Liver (tissue), 7 donors: ENCODE measurements at regions not wholly inside any gene's neighbourhood (a gene's known extent, or its start where the extent isn't known, plus 50 kb on each side); places are given as distances from the start of the nearest gene placed in this dataset.

Source experiments
- DNase-seq: peaks from one replicate; pipeline ENCODE4 v3.0.0-alpha.2; 2017; ENCODE audit warnings: low spot score
- H3K27ac ChIP-seq, 2 donors: one replicate each; pipeline ENCODE4 v1.7.0; 2013; ENCODE audit warnings: inconsistent platforms in 2 of 2, low read length in 2 of 2, control low read depth in 1 of 2, low read depth in 1 of 2, mild to moderate bottlenecking in 1 of 2
- H3K27me3 ChIP-seq, 4 donors: one replicate each; pipeline versions ENCODE4 v1.6.1 to v1.7.0; 2013; ENCODE audit warnings: low read length in 3 of 4, inconsistent platforms in 1 of 4, mild to moderate bottlenecking in 1 of 4, moderate library complexity in 1 of 4; ENCODE audit not compliant: control insufficient read depth in 4 of 4, insufficient read depth in 4 of 4
- H3K36me3 ChIP-seq, 4 donors: one replicate each; pipeline versions ENCODE4 v1.6.1 to v1.7.0; 2013; ENCODE audit warnings: low read length in 3 of 4, mild to moderate bottlenecking in 3 of 4, low read depth in 1 of 4, moderate library complexity in 1 of 4; ENCODE audit not compliant: control insufficient read depth in 4 of 4, insufficient read depth in 3 of 4
- H3K4me1 ChIP-seq, 4 donors: one replicate each; pipeline versions ENCODE4 v1.6.1 to v1.7.0; 2013; ENCODE audit warnings: low read length in 3 of 4, mild to moderate bottlenecking in 3 of 4, moderate library complexity in 1 of 4; ENCODE audit not compliant: control insufficient read depth in 4 of 4, insufficient read depth in 4 of 4
- H3K4me3 ChIP-seq, 3 donors: one replicate each; pipeline versions ENCODE4 v1.6.1 to v1.7.0; 2013; ENCODE audit warnings: low read length in 3 of 3, control low read depth in 1 of 3, low read depth in 1 of 3, mild to moderate bottlenecking in 1 of 3
- H3K9ac ChIP-seq, 2 donors: one replicate each; pipeline ENCODE4 v1.7.0; 2013; ENCODE audit warnings: low read length in 2 of 2, mild to moderate bottlenecking in 2 of 2, moderate library complexity in 2 of 2, control low read depth in 1 of 2, low read depth in 1 of 2
- H3K9me3 ChIP-seq, 4 donors: one replicate each; pipeline versions ENCODE4 v1.6.1 to v1.7.0; 2013; ENCODE audit warnings: low read length in 3 of 4; ENCODE audit not compliant: control insufficient read depth in 4 of 4
- EGR1 ChIP-seq, 2 donors: IDR thresholded peaks; 2 replicates each; pipeline ENCODE4 v1.6.1; 2016 to 2018; ENCODE audit warnings: antibody characterized with exemption in 2 of 2, low read depth in 2 of 2
- FOXA1 ChIP-seq: IDR thresholded peaks from 2 replicates; pipeline ENCODE4 v1.6.1; 2016; ENCODE audit warnings: antibody characterized with exemption
- FOXA2 ChIP-seq: IDR thresholded peaks from 2 replicates; pipeline ENCODE4 v1.6.1; 2016; ENCODE audit warnings: antibody characterized with exemption
- GABPA ChIP-seq, 2 donors: IDR thresholded peaks in 1 of 2; conservative IDR thresholded peaks in 1 of 2; 2 replicates each; pipeline ENCODE4 v1.6.1; 2016; ENCODE audit warnings: antibody characterized with exemption in 2 of 2, mild to moderate bottlenecking in 1 of 2, moderate library complexity in 1 of 2
- HNF4A ChIP-seq, 2 donors: conservative IDR thresholded peaks; 2 replicates each; pipeline ENCODE4 v1.6.1; 2016; ENCODE audit warnings: antibody characterized with exemption in 2 of 2, mild to moderate bottlenecking in 2 of 2
- JUND ChIP-seq, 2 donors: IDR thresholded peaks; 2 replicates each; pipeline ENCODE4 v1.6.1; 2016; ENCODE audit warnings: antibody characterized with exemption in 2 of 2
- NR2F2 ChIP-seq: IDR thresholded peaks from 2 replicates; pipeline ENCODE4 v1.6.1; 2016; ENCODE audit warnings: antibody characterized with exemption
- RAD21 ChIP-seq, 2 donors: IDR thresholded peaks; 2 replicates each; pipeline ENCODE4 v1.6.1; 2016; ENCODE audit warnings: antibody characterized with exemption in 2 of 2, mild to moderate bottlenecking in 2 of 2
- SP1 ChIP-seq: IDR thresholded peaks from 2 replicates; pipeline ENCODE4 v1.6.1; 2018; ENCODE audit warnings: antibody characterized with exemption, mild to moderate bottlenecking
- TAF1 ChIP-seq: conservative IDR thresholded peaks from 2 replicates; pipeline ENCODE4 v1.6.1; 2016; ENCODE audit warnings: antibody characterized with exemption, mild to moderate bottlenecking
- YY1 ChIP-seq: IDR thresholded peaks from 2 replicates; pipeline ENCODE4 v1.6.1; 2016; ENCODE audit warnings: antibody characterized with exemption, mild to moderate bottlenecking
- WGBS: extraction: QIAGEN DNeasy Blood & Tissue Kit; methylation state at CpG from one replicate; pipeline ENCODE4 v1.1.7; 2013; 5-methylcytosine and 5-hydroxymethylcytosine counted together
- TF ChIP-seq, protein P1 (sequence below): IDR thresholded peaks from 2 replicates; pipeline ENCODE4 v1.6.1; 2016; ENCODE audit warnings: antibody characterized with exemption
- TF ChIP-seq, protein P2 (sequence below): IDR thresholded peaks from 2 replicates; pipeline ENCODE4 v1.6.1; 2016; ENCODE audit warnings: antibody characterized with exemption, mild to moderate bottlenecking
- TF ChIP-seq, protein P3 (sequence below): IDR thresholded peaks from 2 replicates; pipeline ENCODE4 v1.6.1; 2016; ENCODE audit warnings: antibody characterized with exemption
- TF ChIP-seq, protein P4 (sequence below): IDR thresholded peaks from 2 replicates; pipeline ENCODE4 v1.6.1; 2016; ENCODE audit warnings: antibody characterized with exemption
- donor health status: healthy.
- donor health status: healthy.
- donor health status: healthy.
- donor health status: healthy.

DNA sequence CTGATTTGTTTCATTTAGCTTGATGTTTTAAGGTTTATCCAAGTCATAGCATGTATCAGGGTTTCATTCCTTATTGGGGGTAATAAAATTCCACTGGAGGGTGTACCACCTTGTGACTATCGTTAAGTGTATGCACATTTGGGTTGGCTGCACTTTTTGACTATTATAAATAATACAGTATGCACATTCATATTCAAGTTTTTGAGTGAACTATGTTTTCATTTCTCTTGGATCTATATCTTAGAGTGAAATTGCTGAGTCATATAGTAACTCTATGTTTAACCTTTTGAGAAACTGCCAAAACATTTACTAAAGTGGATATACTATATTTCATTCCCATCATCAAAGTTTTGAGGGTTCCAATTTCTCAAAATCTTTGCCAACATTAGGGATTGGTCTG is 952.7 kb downstream of the TDRD15 start:
- H3K4me3 ChIP-seq = no peak overlapping the region
- no peak for DNase-seq
- TF ChIP-seq NR2F2 (no peak), YY1 (no peak), RAD21 (IDR thresholded peaks at IDR 0.05) (no peak)
- TF ChIP-seq, protein P1, sequence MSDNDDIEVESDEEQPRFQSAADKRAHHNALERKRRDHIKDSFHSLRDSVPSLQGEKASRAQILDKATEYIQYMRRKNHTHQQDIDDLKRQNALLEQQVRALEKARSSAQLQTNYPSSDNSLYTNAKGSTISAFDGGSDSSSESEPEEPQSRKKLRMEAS = no peak
- H3K27ac ChIP-seq = no peak overlapping the region
- H3K27me3 ChIP-seq = no peaks in the 10 kb centered on the region
- 56% methylated on average over 1 of the region's 1 CpG for WGBS
- peaks cover 0 to 3% (median 2%) of the 10 kb centered on the region in 4 donors for H3K9me3 ChIP-seq
- H3K36me3 ChIP-seq = no peaks in the 10 kb centered on the region
- H3K4me1 ChIP-seq = no peaks in the 10 kb centered on the region
- no peak overlapping the region for H3K9ac ChIP-seq

DNA sequence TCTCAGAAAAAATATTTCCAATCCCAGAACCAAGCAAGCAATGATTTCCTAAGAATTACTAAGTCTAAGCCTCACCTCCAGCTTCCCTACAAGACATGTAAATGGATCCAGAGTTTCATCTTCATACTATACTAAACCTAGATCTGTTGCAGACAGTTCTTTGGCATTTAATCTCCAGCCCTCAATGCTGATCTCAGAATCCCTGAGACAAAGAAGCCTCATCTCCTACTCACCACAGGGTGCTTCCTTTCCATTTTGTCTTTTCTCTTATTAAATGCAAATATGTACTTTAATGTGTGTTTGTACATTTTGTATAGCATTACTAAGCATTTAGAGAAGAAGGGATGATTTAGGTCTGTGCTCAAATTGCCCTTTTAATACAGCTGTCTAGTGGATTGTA is 954.9 kb downstream of the TDRD15 start:
- Histone ChIP-seq H3K27ac (no peak overlapping the region), H3K4me1 (no peaks in the 10 kb centered on the region), H3K9me3 (peaks cover 0 to 3% (median 0%) of the 10 kb centered on the region in 4 donors), H3K4me3 (no peak overlapping the region), H3K36me3 (no peaks in the 10 kb centered on the region), H3K9ac (no peak overlapping the region), H3K27me3 (no peaks in the 10 kb centered on the region)
- TF ChIP-seq NR2F2 (no peak), FOXA1 (no peak)
- no peak for DNase-seq

DNA sequence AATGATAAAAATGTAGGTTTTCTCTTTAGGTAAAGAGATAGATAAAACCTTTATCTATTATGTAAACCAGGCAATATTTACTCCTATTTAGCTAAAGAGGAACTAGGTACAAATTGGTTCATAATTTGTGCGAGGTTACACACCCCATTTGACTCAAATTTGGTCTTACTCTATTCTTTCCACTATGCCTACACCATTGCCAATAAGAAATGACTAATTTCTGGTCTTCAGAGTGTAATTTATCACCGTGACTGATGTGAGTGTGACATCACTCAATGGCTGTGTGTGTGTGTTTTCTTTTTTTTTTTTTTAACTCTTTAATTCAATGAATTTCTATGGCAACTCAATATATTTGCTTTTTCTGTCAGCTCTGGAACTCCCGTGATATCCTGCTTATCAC is 955.8 kb downstream of the TDRD15 start:
- H3K4me3 ChIP-seq = no peak overlapping the region
- H3K36me3 ChIP-seq = no peaks in the 10 kb centered on the region
- no peaks in the 10 kb centered on the region for H3K27me3 ChIP-seq
- no peak for DNase-seq
- no peaks in the 10 kb centered on the region for H3K9me3 ChIP-seq
- no peak overlapping the region for H3K27ac ChIP-seq
- no peaks in the 10 kb centered on the region for H3K4me1 ChIP-seq
- TF ChIP-seq TAF1 (no peak), FOXA1 (no peak), EGR1 (IDR thresholded peaks at IDR 0.05; ENCODE audit: low read depth in 2 of 2) (no peak), FOXA2 (no peak), NR2F2 (no peak), GABPA (IDR thresholded peaks at IDR 0.05 in 1 of 2, conservative IDR thresholded peaks at IDR 0.05 in 1 of 2) (no peak), JUND (IDR thresholded peaks at IDR 0.05) (no peak), YY1 (no peak), SP1 (no peak), HNF4A (conservative IDR thresholded peaks at IDR 0.05) (no peak)
- TF ChIP-seq, protein P2, sequence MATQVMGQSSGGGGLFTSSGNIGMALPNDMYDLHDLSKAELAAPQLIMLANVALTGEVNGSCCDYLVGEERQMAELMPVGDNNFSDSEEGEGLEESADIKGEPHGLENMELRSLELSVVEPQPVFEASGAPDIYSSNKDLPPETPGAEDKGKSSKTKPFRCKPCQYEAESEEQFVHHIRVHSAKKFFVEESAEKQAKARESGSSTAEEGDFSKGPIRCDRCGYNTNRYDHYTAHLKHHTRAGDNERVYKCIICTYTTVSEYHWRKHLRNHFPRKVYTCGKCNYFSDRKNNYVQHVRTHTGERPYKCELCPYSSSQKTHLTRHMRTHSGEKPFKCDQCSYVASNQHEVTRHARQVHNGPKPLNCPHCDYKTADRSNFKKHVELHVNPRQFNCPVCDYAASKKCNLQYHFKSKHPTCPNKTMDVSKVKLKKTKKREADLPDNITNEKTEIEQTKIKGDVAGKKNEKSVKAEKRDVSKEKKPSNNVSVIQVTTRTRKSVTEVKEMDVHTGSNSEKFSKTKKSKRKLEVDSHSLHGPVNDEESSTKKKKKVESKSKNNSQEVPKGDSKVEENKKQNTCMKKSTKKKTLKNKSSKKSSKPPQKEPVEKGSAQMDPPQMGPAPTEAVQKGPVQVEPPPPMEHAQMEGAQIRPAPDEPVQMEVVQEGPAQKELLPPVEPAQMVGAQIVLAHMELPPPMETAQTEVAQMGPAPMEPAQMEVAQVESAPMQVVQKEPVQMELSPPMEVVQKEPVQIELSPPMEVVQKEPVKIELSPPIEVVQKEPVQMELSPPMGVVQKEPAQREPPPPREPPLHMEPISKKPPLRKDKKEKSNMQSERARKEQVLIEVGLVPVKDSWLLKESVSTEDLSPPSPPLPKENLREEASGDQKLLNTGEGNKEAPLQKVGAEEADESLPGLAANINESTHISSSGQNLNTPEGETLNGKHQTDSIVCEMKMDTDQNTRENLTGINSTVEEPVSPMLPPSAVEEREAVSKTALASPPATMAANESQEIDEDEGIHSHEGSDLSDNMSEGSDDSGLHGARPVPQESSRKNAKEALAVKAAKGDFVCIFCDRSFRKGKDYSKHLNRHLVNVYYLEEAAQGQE = no peak
- TF ChIP-seq, protein P3, sequence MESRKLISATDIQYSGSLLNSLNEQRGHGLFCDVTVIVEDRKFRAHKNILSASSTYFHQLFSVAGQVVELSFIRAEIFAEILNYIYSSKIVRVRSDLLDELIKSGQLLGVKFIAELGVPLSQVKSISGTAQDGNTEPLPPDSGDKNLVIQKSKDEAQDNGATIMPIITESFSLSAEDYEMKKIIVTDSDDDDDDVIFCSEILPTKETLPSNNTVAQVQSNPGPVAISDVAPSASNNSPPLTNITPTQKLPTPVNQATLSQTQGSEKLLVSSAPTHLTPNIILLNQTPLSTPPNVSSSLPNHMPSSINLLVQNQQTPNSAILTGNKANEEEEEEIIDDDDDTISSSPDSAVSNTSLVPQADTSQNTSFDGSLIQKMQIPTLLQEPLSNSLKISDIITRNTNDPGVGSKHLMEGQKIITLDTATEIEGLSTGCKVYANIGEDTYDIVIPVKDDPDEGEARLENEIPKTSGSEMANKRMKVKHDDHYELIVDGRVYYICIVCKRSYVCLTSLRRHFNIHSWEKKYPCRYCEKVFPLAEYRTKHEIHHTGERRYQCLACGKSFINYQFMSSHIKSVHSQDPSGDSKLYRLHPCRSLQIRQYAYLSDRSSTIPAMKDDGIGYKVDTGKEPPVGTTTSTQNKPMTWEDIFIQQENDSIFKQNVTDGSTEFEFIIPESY = no peak
- TF ChIP-seq, protein P1 = no peak
- TF ChIP-seq, protein P4, sequence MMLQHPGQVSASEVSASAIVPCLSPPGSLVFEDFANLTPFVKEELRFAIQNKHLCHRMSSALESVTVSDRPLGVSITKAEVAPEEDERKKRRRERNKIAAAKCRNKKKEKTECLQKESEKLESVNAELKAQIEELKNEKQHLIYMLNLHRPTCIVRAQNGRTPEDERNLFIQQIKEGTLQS = no peak
- WGBS = 76% methylated on average over 3 of the region's 3 CpGs
- H3K9ac ChIP-seq = no peak overlapping the region
